T-helper 1 cell (primary cell): ENCODE measurements at regions not wholly inside any gene's neighbourhood (a gene's known extent, or its start where the extent isn't known, plus 50 kb on each side); places are given as distances from the start of the nearest gene placed in this dataset.

Source experiments
- DNase-seq, 5 donors: peaks; one replicate each; pipeline ENCODE4 v3.0.0-alpha.2; 2012 to 2020

DNA sequence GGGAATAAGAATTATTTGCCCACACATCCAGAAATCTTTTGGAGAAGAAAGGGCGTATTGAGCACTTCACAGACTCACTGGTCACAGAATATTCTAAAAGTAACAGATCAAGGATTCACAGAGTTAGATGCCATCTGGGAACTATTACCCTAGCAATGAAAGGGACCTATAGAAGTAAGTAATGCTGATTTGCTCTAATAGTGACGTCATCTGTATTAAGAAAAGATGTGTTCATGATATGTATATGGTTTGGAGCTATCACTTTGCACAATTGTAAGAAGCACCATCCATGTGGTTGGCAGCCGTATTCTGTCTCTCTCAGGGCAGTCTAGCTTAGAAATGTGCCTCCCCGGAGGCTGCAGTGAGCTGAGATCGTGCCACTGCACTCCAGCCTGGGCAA, 52.8 kb upstream of the SV2C start:
- DNase-seq = no peak

DNA sequence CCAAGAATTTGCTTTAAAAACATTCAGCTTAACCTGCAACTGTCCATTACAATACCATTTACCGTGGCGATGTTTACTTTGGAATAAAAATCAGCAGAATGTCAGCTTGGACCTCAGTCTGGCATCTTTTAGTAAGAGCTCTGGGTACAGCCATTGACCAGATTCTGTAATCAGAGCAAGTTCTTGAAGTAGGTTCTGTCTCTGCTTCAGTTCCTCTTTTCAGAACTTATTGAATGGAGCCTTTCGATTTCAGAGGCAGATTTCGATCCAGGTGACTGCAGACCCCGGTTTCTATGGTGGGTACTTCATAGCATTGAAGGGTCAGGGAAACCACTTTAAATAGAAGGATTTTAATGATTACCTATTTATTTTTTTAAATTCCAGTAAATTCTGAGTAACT, 53.4 kb upstream of the SV2C start:
- DNase-seq = no peak

GRCh38 chr5:76025790-76026189, 57.4 kb upstream of the SV2C start:
- DNase-seq = no peak

DNA sequence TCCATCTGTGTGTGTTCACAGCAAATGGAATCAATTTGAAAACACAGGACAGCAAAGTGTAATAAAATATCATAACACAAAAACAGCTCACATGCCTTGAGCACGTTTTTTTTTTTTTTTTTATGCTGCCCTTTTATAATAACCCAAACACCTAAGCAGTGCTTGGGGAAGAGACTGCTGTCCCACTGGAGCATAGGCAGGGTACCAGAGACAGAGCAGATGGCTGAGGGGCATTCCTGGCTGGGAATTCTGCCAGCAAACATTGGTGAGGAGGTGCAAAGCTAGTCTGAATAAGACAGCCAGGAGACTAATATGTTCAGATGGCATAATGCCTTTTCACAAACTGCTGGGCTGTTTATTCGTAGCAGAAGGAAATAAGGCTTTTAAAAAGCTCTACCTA, 58.1 kb upstream of the SV2C start:
- DNase-seq = no peak

DNA sequence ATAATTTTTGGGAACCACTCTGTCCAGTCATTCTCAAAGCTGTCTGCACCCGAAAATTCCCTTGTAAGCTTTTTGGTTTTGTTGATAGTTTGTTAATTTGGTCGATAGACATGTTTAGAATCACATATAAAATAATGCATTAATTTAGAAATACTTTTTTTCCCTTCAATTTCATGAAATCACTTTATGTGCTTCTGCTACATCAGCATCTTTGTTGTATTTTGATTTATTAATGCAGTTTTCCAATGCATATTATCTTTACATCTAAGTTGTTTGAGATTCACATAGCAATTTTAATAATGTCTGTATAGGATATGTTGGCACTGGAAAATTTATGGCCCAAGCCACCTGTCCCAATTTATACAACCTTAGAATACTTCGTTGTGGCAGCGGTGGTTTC, 60.6 kb upstream of the SV2C start:
- DNase-seq = no peak

- DNase-seq = no peak
Measured at GRCh38 chr5:76021936-76022584, 61.1 kb upstream of the SV2C start.

- no peak for DNase-seq
Measured at GRCh38 chr5:76016258-76016657, 66.9 kb upstream of the SV2C start.

DNA sequence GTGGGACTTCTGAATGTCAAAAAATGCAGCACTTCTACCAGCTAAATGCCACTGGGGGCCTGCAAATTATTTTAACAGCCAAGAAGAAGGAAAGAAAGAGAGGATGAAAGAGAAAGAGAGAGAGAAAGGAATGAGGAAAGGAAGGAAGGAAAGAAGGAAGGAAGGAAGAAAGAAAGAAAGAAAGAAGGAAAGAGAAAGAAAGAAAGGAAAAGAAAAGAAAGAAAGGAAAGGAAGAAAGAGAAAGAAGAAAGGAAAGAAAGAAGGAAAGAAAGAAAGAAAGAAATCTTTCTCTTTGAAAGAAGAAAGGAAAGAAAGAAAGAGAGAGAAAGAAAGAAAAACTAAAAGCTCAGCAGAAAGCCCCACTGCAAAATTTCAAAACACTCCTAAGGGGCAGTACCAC, 69.2 kb upstream of the SV2C start:
- DNase-seq = no peak

- no peak for DNase-seq
Measured at GRCh38 chr5:76007904-76008303, 75.3 kb upstream of the SV2C start.

DNA sequence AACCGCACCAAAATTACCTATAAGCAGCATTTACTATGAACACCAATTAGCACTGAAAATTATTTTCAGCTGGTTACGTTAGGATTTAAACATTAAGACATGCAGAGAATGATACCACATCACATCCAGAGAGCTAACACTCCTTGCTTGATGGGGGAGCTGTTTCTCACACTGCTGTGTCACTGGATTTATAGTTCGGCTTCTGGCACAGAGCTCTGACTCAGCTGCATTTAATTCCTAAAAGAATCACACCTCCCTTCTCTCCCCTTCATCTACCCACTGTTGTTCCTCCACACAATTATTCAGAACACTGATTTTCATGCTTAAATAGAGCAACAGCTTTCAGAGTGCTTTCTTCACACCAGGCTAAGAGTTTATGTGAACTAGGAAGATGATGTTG, 82.6 kb upstream of the SV2C start:
- no peak for DNase-seq

GRCh38 chr5:75993643-75994520, 89.3 kb upstream of the SV2C start:
- DNase-seq = no peak

- DNase-seq = no peak
Measured at GRCh38 chr5:75993183-75993582, 90.0 kb upstream of the SV2C start.

DNA sequence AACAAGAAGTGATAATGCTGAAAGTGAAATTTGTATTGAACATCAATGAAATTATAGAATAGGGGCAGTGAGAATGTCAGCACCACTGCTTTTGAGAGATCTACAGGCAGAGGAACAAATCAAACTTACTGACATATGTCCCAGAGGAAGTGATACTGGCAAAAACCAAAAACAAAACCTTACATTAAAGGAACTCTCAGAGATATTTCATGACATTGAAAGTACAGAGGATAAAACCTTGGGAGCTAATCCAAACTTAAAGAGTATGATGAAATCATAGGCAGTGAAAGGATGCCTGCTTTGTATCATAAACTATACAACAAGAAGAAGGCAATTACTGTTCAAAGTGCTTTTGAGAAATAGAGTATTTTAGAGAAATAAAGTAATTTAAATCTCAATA, 90.4 kb upstream of the SV2C start:
- DNase-seq = no peak

DNA sequence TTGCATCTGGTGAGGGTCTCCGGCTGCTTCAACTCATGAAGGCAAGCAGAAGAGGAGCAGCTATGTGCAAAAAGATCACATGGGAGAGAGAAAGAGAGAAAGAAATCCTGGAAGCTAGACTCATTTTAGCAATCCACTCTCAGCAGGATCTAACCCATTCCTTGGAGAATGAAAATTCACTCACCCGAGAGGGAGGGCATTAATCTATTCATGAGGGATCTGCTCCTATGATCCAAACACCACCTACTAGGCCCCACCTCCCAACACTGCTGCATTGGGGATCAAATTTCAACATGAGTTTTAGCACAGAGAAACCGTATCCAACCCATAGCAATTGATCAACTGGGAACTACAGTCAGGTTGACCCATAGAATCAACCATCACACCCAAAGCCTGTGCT, 98.1 kb upstream of the SV2C start:
- no peak for DNase-seq

DNA sequence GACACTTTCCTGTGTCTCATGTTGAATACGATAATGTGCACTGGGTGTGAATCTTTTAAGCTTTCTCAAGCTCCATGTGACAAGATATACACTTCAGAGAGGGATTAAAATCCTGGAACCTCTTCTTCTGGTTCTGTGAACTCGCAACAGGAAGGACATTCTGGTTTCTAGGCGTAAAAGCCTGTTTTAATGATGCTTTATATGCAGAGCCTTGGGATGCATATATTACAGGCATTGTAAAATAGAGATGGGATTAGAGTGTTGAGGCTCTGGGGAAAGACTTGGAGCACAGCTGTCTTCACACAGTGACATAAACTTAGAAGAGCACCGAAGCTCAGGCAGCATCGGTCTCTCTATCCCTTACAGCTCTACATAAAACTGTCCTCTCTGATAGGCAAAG, 107.7 kb upstream of the SV2C start:
- no peak for DNase-seq

DNA sequence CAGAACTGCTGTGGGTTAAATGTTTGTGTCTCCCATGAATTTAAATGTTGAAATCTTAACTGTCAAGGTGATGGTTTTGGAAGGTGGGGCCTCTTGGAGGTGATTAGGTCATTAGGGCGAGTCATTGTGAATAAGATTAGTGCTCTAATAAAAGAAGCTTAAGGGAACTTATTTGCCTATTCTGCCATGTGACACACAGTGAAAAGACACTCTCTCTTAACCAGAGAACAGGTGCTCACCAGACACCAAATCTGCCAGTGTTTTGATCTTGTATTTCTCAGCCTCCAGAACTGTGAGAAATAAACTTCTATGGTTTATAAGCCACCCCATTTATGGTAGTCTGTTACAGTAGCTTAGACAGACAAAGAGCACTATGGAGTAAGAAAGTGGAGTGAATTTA, 117.9 kb upstream of the SV2C start:
- DNase-seq = no peak

DNA sequence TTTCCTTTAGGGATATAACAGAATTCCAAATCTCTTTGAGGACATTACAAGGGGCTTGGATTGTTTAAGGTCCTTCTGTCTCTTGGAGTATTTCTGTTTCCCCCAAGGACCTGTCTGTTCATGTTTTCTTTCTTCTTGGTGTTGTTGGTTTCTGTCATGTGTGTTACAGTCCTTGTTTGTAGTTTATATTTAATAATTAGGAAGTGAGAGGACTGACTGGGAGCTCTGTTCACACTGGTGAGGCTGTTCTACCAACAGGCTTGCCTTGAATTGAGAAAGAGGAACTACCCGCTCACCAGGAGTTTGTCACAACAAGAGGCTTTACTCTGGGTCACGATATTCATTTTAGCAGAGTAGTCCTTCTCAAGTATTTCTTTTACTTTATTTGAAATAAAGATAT, 119.2 kb upstream of the SV2C start:
- DNase-seq = no peak

DNA sequence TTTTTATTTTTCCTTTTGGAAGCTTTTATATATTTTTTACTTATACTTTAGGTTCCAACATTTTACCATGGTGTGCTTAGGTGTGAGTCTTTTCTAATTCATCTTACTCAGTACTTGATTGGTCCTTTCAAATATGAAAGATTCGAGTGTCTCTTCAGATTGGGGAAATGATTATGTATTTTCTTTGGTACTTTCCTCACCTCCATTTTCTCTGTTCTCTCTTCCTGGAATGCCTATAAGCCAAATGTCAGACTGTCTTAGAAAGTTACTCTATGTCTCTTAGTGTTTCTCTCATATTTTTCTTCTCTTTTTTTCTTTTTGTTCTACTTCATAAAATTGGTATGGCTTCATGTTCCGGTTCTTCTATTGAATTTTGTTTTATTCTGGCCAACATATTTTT, 119.6 kb upstream of the SV2C start:
- DNase-seq = no peak

GRCh38 chr5:75961818-75962217, 121.4 kb upstream of the SV2C start:
- no peak for DNase-seq

DNA sequence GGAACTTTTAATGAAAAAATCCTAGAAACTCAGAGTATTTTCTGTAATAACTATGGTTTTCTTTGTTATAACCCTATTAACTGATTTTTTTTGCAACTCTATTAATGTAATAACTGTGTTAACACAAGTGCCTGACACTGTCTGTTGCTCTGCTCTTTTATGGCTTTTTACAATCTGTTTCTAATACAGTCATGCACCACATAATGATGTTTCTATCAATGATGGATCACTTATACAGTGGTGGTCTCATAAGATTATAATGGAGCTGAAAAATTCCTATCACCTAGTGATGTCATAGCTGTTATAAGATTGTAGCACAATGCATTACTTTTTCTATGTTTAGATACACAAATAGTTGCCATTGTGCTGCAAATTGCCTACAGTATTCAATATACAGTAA, 123.1 kb upstream of the SV2C start:
- no peak for DNase-seq

DNA sequence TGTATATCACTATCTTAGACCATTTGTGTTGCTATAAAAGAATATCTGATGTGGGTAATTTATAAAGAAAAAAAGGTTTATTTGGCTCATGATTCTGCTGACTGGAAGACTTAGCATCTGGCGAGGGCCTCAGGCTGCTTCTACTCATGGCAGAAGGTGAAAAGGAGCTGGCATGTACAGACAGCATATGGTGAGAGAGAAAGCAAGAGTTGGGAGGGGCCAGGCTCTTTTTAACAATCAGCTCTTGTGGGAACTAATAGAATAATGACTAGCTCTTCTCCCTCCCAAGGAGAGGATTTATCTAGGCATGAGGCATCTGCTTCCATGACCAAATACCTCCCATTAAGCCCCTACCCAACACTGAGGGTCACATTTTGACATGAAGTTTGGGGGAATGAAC, 130.2 kb upstream of the SV2C start:
- no peak for DNase-seq

GRCh38 chr5:75952291-75952690, 130.9 kb upstream of the SV2C start:
- DNase-seq = no peak

- no peak for DNase-seq
Measured at GRCh38 chr5:75951716-75952115, 131.5 kb upstream of the SV2C start.

DNA sequence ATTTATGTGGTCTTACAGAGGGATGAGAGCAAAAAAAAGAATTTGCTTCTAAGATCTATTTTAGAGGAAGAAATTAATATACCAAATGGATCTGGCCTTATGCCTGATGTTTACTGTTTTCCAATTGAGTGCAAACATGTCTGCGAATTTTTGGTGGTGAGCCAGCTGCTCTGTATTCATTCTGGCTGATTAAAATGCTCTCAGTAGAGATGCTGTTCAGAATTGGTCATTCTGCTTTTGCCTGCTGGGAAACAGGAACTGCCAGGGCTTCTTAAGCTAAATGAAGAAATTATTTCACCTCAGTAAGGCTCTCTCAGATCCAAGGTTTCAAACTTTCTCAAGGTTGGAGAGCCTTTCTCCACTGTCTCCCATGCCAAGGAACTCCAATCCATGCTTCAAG, 132.0 kb upstream of the SV2C start:
- DNase-seq = no peak

- DNase-seq = no peak
Measured at GRCh38 chr5:75948438-75948837, 134.7 kb upstream of the SV2C start.
